ENCODE measurements at regions not wholly inside any gene's neighbourhood (a gene's known extent, or its start where the extent isn't known, plus 50 kb on each side); places are given as distances from the start of the nearest gene placed in this dataset.

- Histone ChIP-seq H3K4me2 (ENCODE audit: low read depth, low read length, poor library complexity, severe bottlenecking) (no peak overlapping the region), H3K27ac (ENCODE audit: low read length) (no peak overlapping the region), H3K4me3 (ENCODE audit: low read length) (no peak overlapping the region), H3K9ac (ENCODE audit: low read length) (no peak overlapping the region), H3K36me3 (ENCODE audit: insufficient read depth, low read length) (no peaks in the 10 kb centered on the region), H3K79me2 (ENCODE audit: low read length) (no peaks in the 10 kb centered on the region), H2AFZ (ENCODE audit: low read length) (no peak overlapping the region), H3K9me2 (replicated peaks; ENCODE audit: insufficient read depth, low read length) (no peaks in the 10 kb centered on the region), H3K9me3 (ENCODE audit: low read length) (no peaks in the 10 kb centered on the region), H4K20me1 (ENCODE audit: insufficient read depth, low read depth, low read length) (no peaks in the 10 kb centered on the region), H3K4me1 (ENCODE audit: low read length) (no peaks in the 10 kb centered on the region), H3K27me3 (ENCODE audit: low read length) (no peaks in the 10 kb centered on the region)
- DNase-seq, result no peak
Measured at GRCh38 chr1:29936031-29936544, 699.8 kb downstream of the PTPRU start.

GRCh38 chr1:29934255-29934772 lies 698.0 kb downstream of the PTPRU start:
- H3K4me2 ChIP-seq (ENCODE audit: low read depth, low read length, poor library complexity, severe bottlenecking), result no peak overlapping the region
- no peaks in the 10 kb centered on the region for H3K9me2 ChIP-seq (replicated peaks; ENCODE audit: insufficient read depth, low read length)
- H3K4me3 ChIP-seq (ENCODE audit: low read length), result no peak overlapping the region
- no peaks in the 10 kb centered on the region for H3K27me3 ChIP-seq (ENCODE audit: low read length)
- no peaks in the 10 kb centered on the region for H3K79me2 ChIP-seq (ENCODE audit: low read length)
- H2AFZ ChIP-seq (ENCODE audit: low read length), result no peak overlapping the region
- H3K9me3 ChIP-seq (ENCODE audit: low read length), result no peaks in the 10 kb centered on the region
- no peaks in the 10 kb centered on the region for H3K36me3 ChIP-seq (ENCODE audit: insufficient read depth, low read length)
- DNase-seq, result no peak
- no peak overlapping the region for H3K9ac ChIP-seq (ENCODE audit: low read length)
- H3K27ac ChIP-seq (ENCODE audit: low read length), result no peak overlapping the region
- no peaks in the 10 kb centered on the region for H4K20me1 ChIP-seq (ENCODE audit: insufficient read depth, low read depth, low read length)
- no peaks in the 10 kb centered on the region for H3K4me1 ChIP-seq (ENCODE audit: low read length)

GRCh38 chr1:29933067-29933466 lies 696.7 kb downstream of the PTPRU start:
- Histone ChIP-seq H3K9ac (ENCODE audit: low read length) (no peak overlapping the region), H3K9me3 (ENCODE audit: low read length) (no peaks in the 10 kb centered on the region), H4K20me1 (ENCODE audit: insufficient read depth, low read depth, low read length) (no peaks in the 10 kb centered on the region), H3K4me3 (ENCODE audit: low read length) (no peak overlapping the region), H3K4me2 (ENCODE audit: low read depth, low read length, poor library complexity, severe bottlenecking) (no peak overlapping the region), H3K79me2 (ENCODE audit: low read length) (no peaks in the 10 kb centered on the region), H3K27me3 (ENCODE audit: low read length) (no peaks in the 10 kb centered on the region), H3K36me3 (ENCODE audit: insufficient read depth, low read length) (no peaks in the 10 kb centered on the region), H3K4me1 (ENCODE audit: low read length) (no peaks in the 10 kb centered on the region), H3K9me2 (replicated peaks; ENCODE audit: insufficient read depth, low read length) (no peaks in the 10 kb centered on the region), H2AFZ (ENCODE audit: low read length) (no peak overlapping the region), H3K27ac (ENCODE audit: low read length) (no peak overlapping the region)
- no peak for DNase-seq

- H3K9ac ChIP-seq (ENCODE audit: low read length), result no peak overlapping the region
- no peak overlapping the region for H3K4me3 ChIP-seq (ENCODE audit: low read length)
Measured at GRCh38 chr1:29932626-29933025, 696.3 kb downstream of the PTPRU start.

GRCh38 chr1:29931477-29932175 lies 695.3 kb downstream of the PTPRU start:
- no peak overlapping the region for H3K4me2 ChIP-seq (ENCODE audit: low read depth, low read length, poor library complexity, severe bottlenecking)
- H2AFZ ChIP-seq (ENCODE audit: low read length), result no peak overlapping the region
- H3K27me3 ChIP-seq (ENCODE audit: low read length), result no peaks in the 10 kb centered on the region
- no peak overlapping the region for H3K4me3 ChIP-seq (ENCODE audit: low read length)
- no peaks in the 10 kb centered on the region for H3K4me1 ChIP-seq (ENCODE audit: low read length)
- H3K36me3 ChIP-seq (ENCODE audit: insufficient read depth, low read length), result no peaks in the 10 kb centered on the region
- no peak overlapping the region for H3K9ac ChIP-seq (ENCODE audit: low read length)
- H4K20me1 ChIP-seq (ENCODE audit: insufficient read depth, low read depth, low read length), result no peaks in the 10 kb centered on the region
- DNase-seq, result no peak
- no peak overlapping the region for H3K27ac ChIP-seq (ENCODE audit: low read length)
- no peaks in the 10 kb centered on the region for H3K9me2 ChIP-seq (replicated peaks; ENCODE audit: insufficient read depth, low read length)
- no peaks in the 10 kb centered on the region for H3K9me3 ChIP-seq (ENCODE audit: low read length)
- H3K79me2 ChIP-seq (ENCODE audit: low read length), result no peaks in the 10 kb centered on the region

More at GRCh38 chr1:29932626-29933025, 696.3 kb downstream of the PTPRU start:
- no peaks in the 10 kb centered on the region for H3K27me3 ChIP-seq (ENCODE audit: low read length)
- no peak overlapping the region for H2AFZ ChIP-seq (ENCODE audit: low read length)
- no peaks in the 10 kb centered on the region for H3K9me3 ChIP-seq (ENCODE audit: low read length)
- H3K9me2 ChIP-seq (replicated peaks; ENCODE audit: insufficient read depth, low read length), result no peaks in the 10 kb centered on the region
- H3K36me3 ChIP-seq (ENCODE audit: insufficient read depth, low read length), result no peaks in the 10 kb centered on the region
- H4K20me1 ChIP-seq (ENCODE audit: insufficient read depth, low read depth, low read length), result no peaks in the 10 kb centered on the region
- no peaks in the 10 kb centered on the region for H3K79me2 ChIP-seq (ENCODE audit: low read length)
- no peak overlapping the region for H3K4me2 ChIP-seq (ENCODE audit: low read depth, low read length, poor library complexity, severe bottlenecking)
- no peak overlapping the region for H3K27ac ChIP-seq (ENCODE audit: low read length)
- no peaks in the 10 kb centered on the region for H3K4me1 ChIP-seq (ENCODE audit: low read length)
- DNase-seq, result no peak

GRCh38 chr1:29925058-29925457 lies 688.7 kb downstream of the PTPRU start:
- H4K20me1 ChIP-seq (ENCODE audit: insufficient read depth, low read depth, low read length), result no peaks in the 10 kb centered on the region
- DNase-seq, result no peak

GRCh38 chr1:29924017-29924431 lies 687.7 kb downstream of the PTPRU start:
- no peak overlapping the region for H3K4me2 ChIP-seq (ENCODE audit: low read depth, low read length, poor library complexity, severe bottlenecking)
- DNase-seq, result no peak

More at GRCh38 chr1:29925058-29925457, 688.7 kb downstream of the PTPRU start:
- no peak overlapping the region for H2AFZ ChIP-seq (ENCODE audit: low read length)
- H3K27ac ChIP-seq (ENCODE audit: low read length), result no peak overlapping the region
- H3K27me3 ChIP-seq (ENCODE audit: low read length), result no peaks in the 10 kb centered on the region
- no peaks in the 10 kb centered on the region for H3K79me2 ChIP-seq (ENCODE audit: low read length)
- no peaks in the 10 kb centered on the region for H3K9me2 ChIP-seq (replicated peaks; ENCODE audit: insufficient read depth, low read length)
- H3K4me2 ChIP-seq (ENCODE audit: low read depth, low read length, poor library complexity, severe bottlenecking), result no peak overlapping the region
- H3K4me3 ChIP-seq (ENCODE audit: low read length), result no peak overlapping the region
- H3K9ac ChIP-seq (ENCODE audit: low read length), result no peak overlapping the region
- no peaks in the 10 kb centered on the region for H3K9me3 ChIP-seq (ENCODE audit: low read length)
- H3K36me3 ChIP-seq (ENCODE audit: insufficient read depth, low read length), result no peaks in the 10 kb centered on the region
- no peaks in the 10 kb centered on the region for H3K4me1 ChIP-seq (ENCODE audit: low read length)

GRCh38 chr1:29921741-29922140 lies 685.4 kb downstream of the PTPRU start:
- no peak overlapping the region for H3K4me3 ChIP-seq (ENCODE audit: low read length)
- H2AFZ ChIP-seq (ENCODE audit: low read length), result no peak overlapping the region
- H3K9me3 ChIP-seq (ENCODE audit: low read length), result no peaks in the 10 kb centered on the region
- H3K79me2 ChIP-seq (ENCODE audit: low read length), result no peaks in the 10 kb centered on the region
- H3K4me2 ChIP-seq (ENCODE audit: low read depth, low read length, poor library complexity, severe bottlenecking), result no peak overlapping the region
- no peaks in the 10 kb centered on the region for H4K20me1 ChIP-seq (ENCODE audit: insufficient read depth, low read depth, low read length)
- H3K9me2 ChIP-seq (replicated peaks; ENCODE audit: insufficient read depth, low read length), result no peaks in the 10 kb centered on the region
- no peak overlapping the region for H3K9ac ChIP-seq (ENCODE audit: low read length)
- no peaks in the 10 kb centered on the region for H3K36me3 ChIP-seq (ENCODE audit: insufficient read depth, low read length)
- no peaks in the 10 kb centered on the region for H3K4me1 ChIP-seq (ENCODE audit: low read length)
- no peak overlapping the region for H3K27ac ChIP-seq (ENCODE audit: low read length)
- no peaks in the 10 kb centered on the region for H3K27me3 ChIP-seq (ENCODE audit: low read length)
- no peak for DNase-seq

More at GRCh38 chr1:29924017-29924431, 687.7 kb downstream of the PTPRU start:
- H3K36me3 ChIP-seq (ENCODE audit: insufficient read depth, low read length), result no peaks in the 10 kb centered on the region
- no peaks in the 10 kb centered on the region for H3K9me3 ChIP-seq (ENCODE audit: low read length)
- H3K27ac ChIP-seq (ENCODE audit: low read length), result no peak overlapping the region
- H2AFZ ChIP-seq (ENCODE audit: low read length), result no peak overlapping the region
- H3K79me2 ChIP-seq (ENCODE audit: low read length), result no peaks in the 10 kb centered on the region
- no peaks in the 10 kb centered on the region for H3K27me3 ChIP-seq (ENCODE audit: low read length)
- no peaks in the 10 kb centered on the region for H3K4me1 ChIP-seq (ENCODE audit: low read length)
- no peak overlapping the region for H3K9ac ChIP-seq (ENCODE audit: low read length)
- no peaks in the 10 kb centered on the region for H4K20me1 ChIP-seq (ENCODE audit: insufficient read depth, low read depth, low read length)
- no peak overlapping the region for H3K4me3 ChIP-seq (ENCODE audit: low read length)
- no peaks in the 10 kb centered on the region for H3K9me2 ChIP-seq (replicated peaks; ENCODE audit: insufficient read depth, low read length)
